NB4 (cell line): ENCODE measurements at regions not wholly inside any gene's neighbourhood (a gene's known extent, or its start where the extent isn't known, plus 50 kb on each side); places are given as distances from the start of the nearest gene placed in this dataset.
"Not testable (repeated sequence)": the region's sequence is repeated elsewhere in the genome, so short reads cannot be mapped to it uniquely, and the experiment has no call there.

ENCODE experiments used
- MYC ChIP-seq: IDR thresholded peaks from 2 replicates; pipeline ENCODE4 v1.6.1; 2011; ENCODE audit warnings: low read depth, low read length
- POLR2A ChIP-seq: IDR thresholded peaks from 2 replicates; pipeline ENCODE4 v1.6.1; 2011; ENCODE audit warnings: mild to moderate bottlenecking; ENCODE audit not compliant: insufficient read length; ENCODE audit errors: extremely low read depth
- TF ChIP-seq, protein P1 (sequence below): IDR thresholded peaks from one replicate; pipeline ENCODE4 v1.5.1; 2012; ENCODE audit warnings: low read depth, low read length
- TF ChIP-seq, protein P2 (sequence below): IDR thresholded peaks from 2 replicates; pipeline ENCODE4 v1.6.1; 2011; ENCODE audit warnings: low read depth, low read length

GRCh38 chr1:86633306-86633838 is 71.0 kb upstream of the SH3GLB1 start:
- TF ChIP-seq, protein P1, sequence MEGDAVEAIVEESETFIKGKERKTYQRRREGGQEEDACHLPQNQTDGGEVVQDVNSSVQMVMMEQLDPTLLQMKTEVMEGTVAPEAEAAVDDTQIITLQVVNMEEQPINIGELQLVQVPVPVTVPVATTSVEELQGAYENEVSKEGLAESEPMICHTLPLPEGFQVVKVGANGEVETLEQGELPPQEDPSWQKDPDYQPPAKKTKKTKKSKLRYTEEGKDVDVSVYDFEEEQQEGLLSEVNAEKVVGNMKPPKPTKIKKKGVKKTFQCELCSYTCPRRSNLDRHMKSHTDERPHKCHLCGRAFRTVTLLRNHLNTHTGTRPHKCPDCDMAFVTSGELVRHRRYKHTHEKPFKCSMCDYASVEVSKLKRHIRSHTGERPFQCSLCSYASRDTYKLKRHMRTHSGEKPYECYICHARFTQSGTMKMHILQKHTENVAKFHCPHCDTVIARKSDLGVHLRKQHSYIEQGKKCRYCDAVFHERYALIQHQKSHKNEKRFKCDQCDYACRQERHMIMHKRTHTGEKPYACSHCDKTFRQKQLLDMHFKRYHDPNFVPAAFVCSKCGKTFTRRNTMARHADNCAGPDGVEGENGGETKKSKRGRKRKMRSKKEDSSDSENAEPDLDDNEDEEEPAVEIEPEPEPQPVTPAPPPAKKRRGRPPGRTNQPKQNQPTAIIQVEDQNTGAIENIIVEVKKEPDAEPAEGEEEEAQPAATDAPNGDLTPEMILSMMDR, result not testable (repeated sequence)
- not testable (repeated sequence) for TF ChIP-seq POLR2A, MYC
- TF ChIP-seq, protein P2, sequence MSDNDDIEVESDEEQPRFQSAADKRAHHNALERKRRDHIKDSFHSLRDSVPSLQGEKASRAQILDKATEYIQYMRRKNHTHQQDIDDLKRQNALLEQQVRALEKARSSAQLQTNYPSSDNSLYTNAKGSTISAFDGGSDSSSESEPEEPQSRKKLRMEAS, result not testable (repeated sequence)
